Heart left ventricle (tissue), 16 donors: ENCODE measurements at regions not wholly inside any gene's neighbourhood (a gene's known extent, or its start where the extent isn't known, plus 50 kb on each side); places are given as distances from the start of the nearest gene placed in this dataset.
"Not testable (repeated sequence)": the region's sequence is repeated elsewhere in the genome, so short reads cannot be mapped to it uniquely, and the experiment has no call there.

Source experiments
- ATAC-seq, 4 donors: fragments of 200-7000 bp; cut with Tn5 transposase; one replicate each; pipeline ENCODE4 v1.9.1; 2020 to 2022; ENCODE audit warnings: moderate library complexity in 4 of 4, mild to moderate bottlenecking in 3 of 4, moderate number of reproducible peaks in 1 of 4
- DNase-seq, 5 donors: peaks; one replicate each; pipeline ENCODE4 v3.0.0-alpha.2; 2020
- H3K27ac ChIP-seq, 12 donors: fragments of 200-600 bp; sonication (generic) in 4 of 12; one replicate each; pipeline versions ENCODE4 v1.5.0 to v1.8.0; 2016 to 2022; ENCODE audit warnings: mild to moderate bottlenecking in 2 of 12
- H3K27me3 ChIP-seq, 9 donors: fragments of 200-600 bp; sonication (generic) in 2 of 9; one replicate each; pipeline versions ENCODE4 v1.5.1 to v1.8.0; 2016 to 2022; ENCODE audit warnings: mild to moderate bottlenecking in 3 of 9
- H3K36me3 ChIP-seq, 9 donors: fragments of 200-600 bp; sonication (generic) in 2 of 9; one replicate each; pipeline versions ENCODE4 v1.5.0 to v1.8.0; 2018 to 2022; ENCODE audit warnings: mild to moderate bottlenecking in 2 of 9
- H3K4me1 ChIP-seq, 12 donors: fragments of 200-600 bp; sonication (generic) in 4 of 12; one replicate each; pipeline versions ENCODE4 v1.5.0 to v1.8.0; 2016 to 2022; ENCODE audit warnings: mild to moderate bottlenecking in 3 of 12
- H3K4me3 ChIP-seq, 12 donors: fragments of 200-600 bp; sonication (generic) in 4 of 12; one replicate each; pipeline versions ENCODE4 v1.5.0 to v1.8.0; 2017 to 2022; ENCODE audit warnings: mild to moderate bottlenecking in 9 of 12, moderate library complexity in 4 of 12
- H3K9me3 ChIP-seq, 12 donors: fragments of 200-600 bp; sonication (generic) in 4 of 12; one replicate each; pipeline versions ENCODE4 v1.5.0 to v1.8.0; 2016 to 2022; ENCODE audit warnings: mild to moderate bottlenecking in 1 of 12
- CTCF ChIP-seq, 12 donors: fragments of 200-600 bp; sonication (generic) in 4 of 12; IDR thresholded peaks; one replicate each; pipeline versions ENCODE4 v1.5.0 to v1.8.0; 2018 to 2022; ENCODE audit warnings: antibody characterized with exemption in 12 of 12, mild to moderate bottlenecking in 5 of 12
- POLR2A ChIP-seq, 2 donors: fragments of 450-650 bp; IDR thresholded peaks; one replicate each; pipeline ENCODE4 v1.6.1; 2017; ENCODE audit warnings: antibody characterized with exemption in 2 of 2, mild to moderate bottlenecking in 2 of 2, moderate library complexity in 2 of 2
- WGBS, 4 donors: extraction: QIAGEN DNeasy Blood & Tissue Kit in 2 of 4; methylation state at CpG; one replicate each; pipeline versions ENCODE4 v1.1.5 to v1.1.7; 2013 to 2018; 5-methylcytosine and 5-hydroxymethylcytosine counted together
- intact Hi-C, 10 donors: fragments of 100-400 bp; cut with DNase I; formaldehyde crosslinking; loops; one replicate each; pipeline versions ENCODE4 v1.11.1 to v1.14.2; 2022
- donor health status: ischemic (EF 13 %, LVEDD 7.1; RV severe dilation, severe dysfunction).
- donor health status: healthy with polysubstance abuse.
- donor health status: DM: no; HTN: yes; CAD: no.
- donor health status: DM: no; HTN: no; CAD: no.
- donor health status: ischemic (EF 25% LVEDD 6.9; RV normal size, moderate dysfunction).
- donor health status: ischemic (EF 25% LVEDD 5.7; RV mildly dilated, moderate dysfunction).
- donor health status: healthy.
- donor health status: DM: yes; HTN: yes; CAD: no.
- donor health status: ischemic (EF 35%, LVEDD 5.7; RV mildly dilated, moderate dysfunction).
- donor health status: nonischemic (EF 11% LVEDD 7.7; RV severe dilation, severe dysfunction).
- donor health status: DM: yes; HTN: yes; CAD: no.
- donor health status: PGD.
- donor health status: ischemic (EF 29% LVEDD 5.4; RV normal size, mild dysfunction).
- donor health status: nonischemic (EF 23%, LVEDD 6.1; RV moderate dilation, normal function).

- Histone ChIP-seq H3K4me3 (no peak overlapping the region), H3K4me1 (no peaks in the 10 kb centered on the region), H3K36me3 (no peaks in the 10 kb centered on the region), H3K9me3 (peaks cover 0 to 7% (median 0%) of the 10 kb centered on the region in 12 donors), H3K27ac (no peak overlapping the region), H3K27me3 (no peaks in the 10 kb centered on the region)
- ATAC-seq, result no peak
- WGBS, 4 donors, result 70 to 89% (median 81%) methylated on average over 3 of the region's 3 CpGs
- intact Hi-C loops, result no loop called here
- no peak for TF ChIP-seq CTCF (IDR thresholded peaks at IDR 0.05)
- TF ChIP-seq POLR2A (IDR thresholded peaks at IDR 0.05), result no peak
- no peak for DNase-seq
Measured at GRCh38 chr13:87166348-87166747, 504.8 kb upstream of the SLITRK5 start.

GRCh38 chr13:87168390-87168789 lies 502.8 kb upstream of the SLITRK5 start:
- H3K36me3 ChIP-seq, result no peaks in the 10 kb centered on the region
- H3K4me1 ChIP-seq, result no peaks in the 10 kb centered on the region
- ATAC-seq, result no peak
- no peak for TF ChIP-seq CTCF (IDR thresholded peaks at IDR 0.05)
- no peak for TF ChIP-seq POLR2A (IDR thresholded peaks at IDR 0.05)
- no peak overlapping the region for H3K27ac ChIP-seq
- H3K9me3 ChIP-seq, result no peaks in the 10 kb centered on the region
- intact Hi-C loops, result no loop called here
- no peak for DNase-seq
- WGBS, 4 donors, result 82 to 99% (median 94%) methylated on average over 4 to 5 of the region's 5 CpGs
- H3K4me3 ChIP-seq, result no peak overlapping the region
- no peaks in the 10 kb centered on the region for H3K27me3 ChIP-seq

- 89 to 95% (median 93%) methylated on average over 2 of the region's 2 CpGs for WGBS, 4 donors
- Histone ChIP-seq H3K27ac (no peak overlapping the region), H3K36me3 (no peaks in the 10 kb centered on the region), H3K4me3 (no peak overlapping the region), H3K27me3 (no peaks in the 10 kb centered on the region), H3K9me3 (no peaks in the 10 kb centered on the region), H3K4me1 (no peaks in the 10 kb centered on the region)
- intact Hi-C loops, result no loop called here
- TF ChIP-seq CTCF (IDR thresholded peaks at IDR 0.05) (no peak), POLR2A (IDR thresholded peaks at IDR 0.05) (no peak)
- ATAC-seq (no peak), DNase-seq (no peak)
Measured at GRCh38 chr13:87169337-87169736, 501.8 kb upstream of the SLITRK5 start.

GRCh38 chr13:87172166-87172835 lies 498.9 kb upstream of the SLITRK5 start:
- intact Hi-C loops, result no loop called here
- DNase-seq, result no peak
- Histone ChIP-seq H3K27me3 (no peaks in the 10 kb centered on the region), H3K4me3 (no peak overlapping the region), H3K9me3 (no peaks in the 10 kb centered on the region), H3K36me3 (no peaks in the 10 kb centered on the region), H3K4me1 (no peaks in the 10 kb centered on the region), H3K27ac (no peak overlapping the region)
- TF ChIP-seq CTCF (IDR thresholded peaks at IDR 0.05), result no peak
- no peak for TF ChIP-seq POLR2A (IDR thresholded peaks at IDR 0.05)
- ATAC-seq, result no peak
- WGBS, 4 donors, result 61 to 79% (median 68%) methylated on average over 7 of the region's 7 CpGs

GRCh38 chr13:87185138-87185537 lies 486.0 kb upstream of the SLITRK5 start:
- H3K36me3 ChIP-seq, H3K4me1 ChIP-seq, ATAC-seq, H3K4me3 ChIP-seq, H3K9me3 ChIP-seq, H3K27me3 ChIP-seq, intact Hi-C loops, DNase-seq, H3K27ac ChIP-seq: not testable (repeated sequence)
- WGBS, 4 donors, result 91 to 96% (median 94%) methylated on average over 6 of the region's 6 CpGs

- H3K4me1 ChIP-seq, H3K9me3 ChIP-seq, H3K27ac ChIP-seq, ATAC-seq, H3K36me3 ChIP-seq, intact Hi-C loops, H3K27me3 ChIP-seq, H3K4me3 ChIP-seq, DNase-seq: not testable (repeated sequence)
- WGBS, 4 donors, result 72 to 86% (median 83%) methylated on average over 4 of the region's 4 CpGs
Measured at GRCh38 chr13:87186647-87187046, 484.5 kb upstream of the SLITRK5 start.

- DNase-seq, H3K4me1 ChIP-seq, H3K36me3 ChIP-seq, intact Hi-C loops, H3K9me3 ChIP-seq, ATAC-seq, H3K27me3 ChIP-seq, H3K4me3 ChIP-seq, H3K27ac ChIP-seq: not testable (repeated sequence)
- 76 to 83% (median 77%) methylated on average over 8 of the region's 8 CpGs for WGBS, 4 donors
Measured at GRCh38 chr13:87191485-87191884, 479.7 kb upstream of the SLITRK5 start.
